Right renal cortex interstitium (tissue), 3 donors: ENCODE measurements at regions not wholly inside any gene's neighbourhood (a gene's known extent, or its start where the extent isn't known, plus 50 kb on each side); places are given as distances from the start of the nearest gene placed in this dataset.
"Not testable (repeated sequence)": the region's sequence is repeated elsewhere in the genome, so short reads cannot be mapped to it uniquely, and the experiment has no call there.

ENCODE experiments used
- DNase-seq, 3 donors: peaks; one replicate each; pipeline ENCODE4 v3.0.0-alpha.2; 2013; ENCODE audit warnings: low read depth in 3 of 3, low spot score in 2 of 3

GRCh38 chr13:61508936-61509335 lies 93.3 kb upstream of the PCDH20 start:
- no peak for DNase-seq

- no peak for DNase-seq
Measured at GRCh38 chr13:61500176-61500575, 84.5 kb upstream of the PCDH20 start.

- DNase-seq: no peak
Measured at GRCh38 chr13:61495648-61496047, 80.0 kb upstream of the PCDH20 start.

GRCh38 chr13:61493556-61493955 lies 77.9 kb upstream of the PCDH20 start:
- not testable (repeated sequence) for DNase-seq

- no peak for DNase-seq
Measured at GRCh38 chr13:61486496-61486895, 70.8 kb upstream of the PCDH20 start.

- no peak for DNase-seq
Measured at GRCh38 chr13:61485128-61485765, 69.6 kb upstream of the PCDH20 start.

GRCh38 chr13:61477619-61478018 lies 62.0 kb upstream of the PCDH20 start:
- no peak for DNase-seq

- no peak for DNase-seq
Measured at GRCh38 chr13:61470786-61471185, 55.1 kb upstream of the PCDH20 start.

GRCh38 chr13:61466280-61466679 lies 50.6 kb upstream of the PCDH20 start:
- no peak for DNase-seq
